Sigmoid colon (tissue), 6 donors: ENCODE measurements at regions not wholly inside any gene's neighbourhood (a gene's known extent, or its start where the extent isn't known, plus 50 kb on each side); places are given as distances from the start of the nearest gene placed in this dataset.

ENCODE experiments used
- DNase-seq: peaks from one replicate; pipeline ENCODE4 v3.0.0-alpha.2; 2019
- H3K27ac ChIP-seq, 4 donors: fragments of 200-600 bp; sonication (generic); one replicate each; pipeline ENCODE4 v1.5.1; 2016 to 2019; ENCODE audit warnings: mild to moderate bottlenecking in 1 of 4
- H3K27me3 ChIP-seq, 3 donors: fragments of 200-600 bp; sonication (generic); one replicate each; pipeline ENCODE4 v1.5.1; 2019; ENCODE audit warnings: mild to moderate bottlenecking in 1 of 3
- H3K36me3 ChIP-seq, 4 donors: fragments of 200-600 bp; sonication (generic); one replicate each; pipeline ENCODE4 v1.5.1; 2016 to 2019
- H3K4me1 ChIP-seq, 4 donors: fragments of 200-600 bp; sonication (generic); one replicate each; pipeline ENCODE4 v1.5.1; 2017 to 2019
- H3K4me3 ChIP-seq, 4 donors: fragments of 200-600 bp; sonication (generic); one replicate each; pipeline ENCODE4 v1.5.1; 2017 to 2019; ENCODE audit warnings: mild to moderate bottlenecking in 2 of 4, moderate library complexity in 1 of 4
- H3K9me3 ChIP-seq, 4 donors: fragments of 200-600 bp in 3 of 4; sonication (generic) in 3 of 4; one replicate each; pipeline versions ENCODE4 v1.5.1 to v1.6.1; 2013 to 2019
- EP300 ChIP-seq, 4 donors: sonication (generic); formaldehyde crosslinking; IDR thresholded peaks; one replicate each; pipeline ENCODE4 v1.6.1; 2017; ENCODE audit warnings: antibody characterized with exemption in 4 of 4
- POLR2A ChIP-seq, 2 donors: fragments of 450-650 bp; IDR thresholded peaks; one replicate each; pipeline ENCODE4 v1.6.1; 2016; ENCODE audit warnings: antibody characterized with exemption in 2 of 2, mild to moderate bottlenecking in 2 of 2, moderate library complexity in 2 of 2
- POLR2AphosphoS5 ChIP-seq, 4 donors: sonication (generic); formaldehyde crosslinking; IDR thresholded peaks; one replicate each; pipeline ENCODE4 v1.6.1; 2017; ENCODE audit warnings: antibody characterized with exemption in 4 of 4
- WGBS, 2 donors: extraction: QIAGEN DNeasy Blood & Tissue Kit; methylation state at CpG; one replicate each; pipeline ENCODE4 v1.1.7; 2013; 5-methylcytosine and 5-hydroxymethylcytosine counted together
- intact Hi-C: fragments of 100-400 bp; cut with DNase I; formaldehyde crosslinking; loops from one replicate; pipeline ENCODE4 v1.15.1; 2023
- TF ChIP-seq, protein P1 (sequence below), 4 experiments: fragments of 450-650 bp in 3 of 4; fragments of 200-600 bp in 1 of 4; IDR thresholded peaks; one replicate each; pipeline ENCODE4 v1.5.1; 2016 to 2019; ENCODE audit warnings: antibody characterized with exemption in 4 of 4, mild to moderate bottlenecking in 3 of 4, moderate library complexity in 2 of 4
- donor health status: healthy with polysubstance abuse.
- donor health status: healthy.

DNA sequence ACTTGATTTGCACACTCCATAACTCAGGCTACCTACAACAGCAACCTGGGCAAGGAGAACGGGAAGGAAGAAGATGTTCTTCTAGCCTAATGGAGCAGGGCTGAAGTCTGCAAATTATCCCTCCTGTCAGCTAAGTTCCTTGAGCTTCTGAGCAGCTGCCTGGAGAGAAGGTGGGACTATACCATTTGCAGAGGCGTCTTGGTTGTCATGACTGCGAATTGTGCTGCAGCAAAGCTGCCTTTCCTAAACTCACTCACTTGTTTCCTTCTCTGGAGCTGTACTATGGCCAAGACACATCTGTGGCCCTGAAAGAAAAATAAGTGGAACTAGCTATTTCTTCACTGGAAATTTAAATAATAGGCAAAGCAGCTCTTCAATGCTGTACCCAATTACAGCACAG, 682.4 kb upstream of the GRIA3 start:
- H3K4me3 ChIP-seq, result no peak overlapping the region
- H3K36me3 ChIP-seq, result no peaks in the 10 kb centered on the region
- H3K9me3 ChIP-seq, result no peaks in the 10 kb centered on the region
- H3K27me3 ChIP-seq, result no peaks in the 10 kb centered on the region
- TF ChIP-seq, protein P1, sequence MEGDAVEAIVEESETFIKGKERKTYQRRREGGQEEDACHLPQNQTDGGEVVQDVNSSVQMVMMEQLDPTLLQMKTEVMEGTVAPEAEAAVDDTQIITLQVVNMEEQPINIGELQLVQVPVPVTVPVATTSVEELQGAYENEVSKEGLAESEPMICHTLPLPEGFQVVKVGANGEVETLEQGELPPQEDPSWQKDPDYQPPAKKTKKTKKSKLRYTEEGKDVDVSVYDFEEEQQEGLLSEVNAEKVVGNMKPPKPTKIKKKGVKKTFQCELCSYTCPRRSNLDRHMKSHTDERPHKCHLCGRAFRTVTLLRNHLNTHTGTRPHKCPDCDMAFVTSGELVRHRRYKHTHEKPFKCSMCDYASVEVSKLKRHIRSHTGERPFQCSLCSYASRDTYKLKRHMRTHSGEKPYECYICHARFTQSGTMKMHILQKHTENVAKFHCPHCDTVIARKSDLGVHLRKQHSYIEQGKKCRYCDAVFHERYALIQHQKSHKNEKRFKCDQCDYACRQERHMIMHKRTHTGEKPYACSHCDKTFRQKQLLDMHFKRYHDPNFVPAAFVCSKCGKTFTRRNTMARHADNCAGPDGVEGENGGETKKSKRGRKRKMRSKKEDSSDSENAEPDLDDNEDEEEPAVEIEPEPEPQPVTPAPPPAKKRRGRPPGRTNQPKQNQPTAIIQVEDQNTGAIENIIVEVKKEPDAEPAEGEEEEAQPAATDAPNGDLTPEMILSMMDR (IDR thresholded peaks at IDR 0.05), result no peak
- TF ChIP-seq EP300 (IDR thresholded peaks at IDR 0.05), result no peak
- no peak for TF ChIP-seq POLR2AphosphoS5 (IDR thresholded peaks at IDR 0.05)
- TF ChIP-seq POLR2A (IDR thresholded peaks at IDR 0.05), result no peak
- no peaks in the 10 kb centered on the region for H3K4me1 ChIP-seq
- intact Hi-C loops, result no loop called here
- 80 to 88% methylated on average over 3 of the region's 3 CpGs for WGBS, 2 donors
- H3K27ac ChIP-seq, result no peak overlapping the region
- no peak for DNase-seq

DNA sequence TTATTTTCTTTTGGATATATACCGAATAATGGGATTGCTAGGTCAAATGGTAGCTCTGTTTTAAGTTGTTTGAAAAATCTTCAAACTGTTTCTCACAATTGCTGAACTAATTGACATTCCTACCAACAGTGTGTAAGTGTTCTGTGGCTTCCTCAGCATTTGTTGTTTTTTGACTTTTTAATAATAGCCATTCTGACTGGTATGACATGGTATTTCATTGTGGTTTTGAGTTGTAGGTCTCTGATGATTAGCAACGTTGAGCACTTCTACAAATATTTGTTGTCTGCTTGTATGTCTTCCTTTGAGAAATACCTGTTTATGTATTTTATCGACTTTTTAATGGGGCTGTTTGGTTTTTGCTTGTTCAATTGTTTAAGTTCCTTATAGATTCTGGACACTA, 680.1 kb upstream of the GRIA3 start:
- H3K9me3 ChIP-seq, result no peaks in the 10 kb centered on the region
- no peak for DNase-seq
- H3K4me1 ChIP-seq, result no peaks in the 10 kb centered on the region
- H3K27me3 ChIP-seq, result no peaks in the 10 kb centered on the region
- H3K27ac ChIP-seq, result no peak overlapping the region
- WGBS, 2 donors, result 65 to 75% methylated on average over 3 of the region's 3 CpGs
- H3K36me3 ChIP-seq, result no peaks in the 10 kb centered on the region
- H3K4me3 ChIP-seq, result no peak overlapping the region
- intact Hi-C loops, result no loop called here
- TF ChIP-seq, protein P1 (IDR thresholded peaks at IDR 0.05), result no peak
- TF ChIP-seq POLR2AphosphoS5 (IDR thresholded peaks at IDR 0.05), result no peak
- TF ChIP-seq EP300 (IDR thresholded peaks at IDR 0.05), result no peak
- no peak for TF ChIP-seq POLR2A (IDR thresholded peaks at IDR 0.05)

DNA sequence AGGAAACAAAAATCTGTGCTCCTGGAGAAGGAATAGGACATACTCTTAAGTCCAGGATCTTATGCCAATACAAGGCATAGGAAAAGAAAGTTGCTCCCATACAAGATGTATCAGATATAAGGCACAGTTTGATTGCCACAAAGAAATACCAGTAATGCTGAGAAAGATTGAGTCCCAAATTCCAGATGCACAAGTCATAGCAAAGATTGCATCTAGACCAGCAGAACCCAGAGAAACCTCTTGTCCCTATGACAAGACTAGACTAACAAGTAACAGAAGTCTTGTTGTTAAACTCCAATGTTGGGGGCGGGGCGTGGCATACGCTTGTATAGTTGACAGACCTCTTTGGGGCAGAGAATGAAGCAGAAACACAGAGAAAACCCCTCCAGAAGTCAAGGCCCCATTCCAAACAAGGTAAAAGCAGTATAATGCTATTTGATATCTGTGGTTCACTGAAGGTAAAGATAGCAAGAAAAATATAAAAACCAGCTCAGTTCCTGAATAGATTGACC, 671.5 kb upstream of the GRIA3 start:
- Histone ChIP-seq H3K36me3 (no peaks in the 10 kb centered on the region), H3K4me1 (no peaks in the 10 kb centered on the region), H3K27me3 (no peaks in the 10 kb centered on the region), H3K4me3 (no peak overlapping the region), H3K27ac (no peak overlapping the region), H3K9me3 (no peaks in the 10 kb centered on the region)
- no peak for TF ChIP-seq POLR2A (IDR thresholded peaks at IDR 0.05)
- TF ChIP-seq POLR2AphosphoS5 (IDR thresholded peaks at IDR 0.05), result no peak
- no peak for TF ChIP-seq EP300 (IDR thresholded peaks at IDR 0.05)
- TF ChIP-seq, protein P1 (IDR thresholded peaks at IDR 0.05), result no peak
- no peak for DNase-seq
- 94 to 96% methylated on average over 3 of the region's 3 CpGs for WGBS, 2 donors
- intact Hi-C loops, result no loop called here

DNA sequence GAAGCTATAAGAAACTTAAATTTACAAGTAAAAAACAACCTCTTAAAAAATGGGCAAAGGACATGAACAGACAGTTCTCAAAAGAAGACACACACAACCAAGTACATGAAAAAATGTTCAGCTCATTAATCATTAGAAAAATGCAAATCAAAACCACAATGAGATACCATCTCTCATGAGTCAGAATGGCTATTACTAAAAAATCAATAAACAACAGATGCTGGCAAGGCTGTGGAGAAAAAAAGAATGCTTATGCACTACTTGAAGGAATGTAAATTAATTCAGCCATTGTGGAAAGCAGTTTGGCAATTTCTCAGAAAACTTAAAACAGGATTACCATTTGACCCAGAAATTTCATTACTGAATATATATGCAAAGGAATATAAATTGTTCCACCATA, 666.3 kb upstream of the GRIA3 start:
- intact Hi-C loops, result no loop called here
- H3K4me3 ChIP-seq, result no peak overlapping the region
- H3K9me3 ChIP-seq, result no peaks in the 10 kb centered on the region
- TF ChIP-seq, protein P1 (IDR thresholded peaks at IDR 0.05), result no peak
- TF ChIP-seq POLR2AphosphoS5 (IDR thresholded peaks at IDR 0.05) (no peak), POLR2A (IDR thresholded peaks at IDR 0.05) (no peak), EP300 (IDR thresholded peaks at IDR 0.05) (no peak)
- H3K27me3 ChIP-seq, result no peaks in the 10 kb centered on the region
- no peak overlapping the region for H3K27ac ChIP-seq
- no peaks in the 10 kb centered on the region for H3K36me3 ChIP-seq
- no peak for DNase-seq
- no peaks in the 10 kb centered on the region for H3K4me1 ChIP-seq

DNA sequence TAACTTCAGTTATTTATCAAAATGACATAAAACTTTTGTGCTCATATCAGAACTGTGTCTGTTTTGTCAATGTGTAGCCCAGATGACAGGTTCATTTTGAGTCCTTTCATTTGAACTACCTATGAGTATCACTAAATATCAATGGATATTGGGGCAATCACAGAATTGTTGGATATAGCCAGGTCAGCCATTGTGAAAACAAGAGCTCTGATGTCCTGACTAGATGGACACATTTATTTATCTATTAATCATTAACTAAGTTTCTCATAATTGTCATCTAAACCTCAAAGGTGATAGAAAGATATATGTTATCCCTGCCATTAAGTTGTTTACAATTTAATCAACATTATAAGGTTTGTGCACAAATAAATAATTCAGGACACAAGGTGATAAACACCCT, 638.3 kb upstream of the GRIA3 start:
- intact Hi-C loops, result no loop called here
- Histone ChIP-seq H3K27me3 (no peaks in the 10 kb centered on the region), H3K27ac (no peak overlapping the region), H3K4me3 (no peak overlapping the region), H3K9me3 (no peaks in the 10 kb centered on the region), H3K4me1 (no peaks in the 10 kb centered on the region), H3K36me3 (no peaks in the 10 kb centered on the region)
- no peak for DNase-seq
- TF ChIP-seq EP300 (IDR thresholded peaks at IDR 0.05) (no peak), POLR2A (IDR thresholded peaks at IDR 0.05) (no peak), POLR2AphosphoS5 (IDR thresholded peaks at IDR 0.05) (no peak)
- TF ChIP-seq, protein P1 (IDR thresholded peaks at IDR 0.05), result no peak
